SK-N-SH (cell line): ENCODE measurements at regions not wholly inside any gene's neighbourhood (a gene's known extent, or its start where the extent isn't known, plus 50 kb on each side); places are given as distances from the start of the nearest gene placed in this dataset.

Source experiments
- CTCF ChIA-PET: fragments of 300-600, 350-600 bp; formaldehyde crosslinking; extraction: SDS; loops from one replicate; lab custom pipeline; 2021; lab: Yijun Ruan, JAX
- POLR2A ChIA-PET: fragments of 350-600 bp; sonication (Branson Sonifier 250); formaldehyde crosslinking; extraction: SDS; loops from one replicate; lab custom pipeline; 2020; ENCODE audit warnings: antibody characterized with exemption, inconsistent platforms; lab: Yijun Ruan, JAX
- DNase-seq: peaks from one replicate; pipeline ENCODE4 v3.0.0; 2012
- H2AFZ ChIP-seq: fragments of 200-600 bp; sonication (generic); 2 replicates; pipeline ENCODE4 v1.8.1; 2016; ENCODE audit warnings: antibody characterized with exemption, mild to moderate bottlenecking, low read depth
- H3F3A ChIP-seq: fragments of 200-600 bp; sonication (generic); replicated peaks from 2 replicates; pipeline ENCODE3; 2016; ENCODE audit warnings: antibody characterized with exemption, mild to moderate bottlenecking; ENCODE audit not compliant: insufficient read depth
- H3K27ac ChIP-seq, 2 experiments: fragments of 200-500 bp in 1 of 2; fragments of 200-600 bp in 1 of 2; sonication (Bioruptor generic) in 1 of 2; sonication (generic), shearing (Covaris generic) in 1 of 2; 2 replicates each; pipeline versions ENCODE4 v1.5.1 to v1.6.1; 2014 to 2016; ENCODE audit warnings: low read depth in 2 of 2, inconsistent platforms in 1 of 2, low read length in 1 of 2, mild to moderate bottlenecking in 1 of 2, mixed read lengths in 1 of 2
- H3K27me3 ChIP-seq: fragments of 200-600 bp; sonication (generic), shearing (Covaris generic); 2 replicates; pipeline ENCODE4 v1.6.1; 2016; ENCODE audit warnings: mixed run types; ENCODE audit not compliant: insufficient read depth
- H3K36me3 ChIP-seq, 2 experiments: fragments of 200-500 bp in 1 of 2; fragments of 200-600 bp in 1 of 2; sonication (Bioruptor generic) in 1 of 2; sonication (generic) in 1 of 2; replicated peaks in 1 of 2; 2 replicates each; pipeline versions ENCODE3 to v1.5.1; 2014 to 2016; ENCODE audit warnings: low read length in 1 of 2, mild to moderate bottlenecking in 1 of 2; ENCODE audit not compliant: insufficient read depth in 2 of 2, control insufficient read depth in 1 of 2
- H3K4me1 ChIP-seq, 2 experiments: fragments of 200-500 bp in 1 of 2; fragments of 200-600 bp in 1 of 2; sonication (Bioruptor generic) in 1 of 2; sonication (generic), shearing (Covaris generic) in 1 of 2; 2 replicates each; pipeline versions ENCODE4 v1.5.1 to v1.6.1; 2014 to 2016; ENCODE audit warnings: low read depth in 1 of 2, low read length in 1 of 2, mixed run types in 1 of 2; ENCODE audit not compliant: insufficient read depth in 2 of 2, control insufficient read depth in 1 of 2
- H3K4me2 ChIP-seq: fragments of 200-600 bp; sonication (generic), shearing (Covaris generic); 2 replicates; pipeline ENCODE4 v1.6.1; 2017; ENCODE audit warnings: mixed run types
- H3K4me3 ChIP-seq, 2 experiments: fragments of 200-500 bp in 1 of 2; fragments of 200-600 bp in 1 of 2; sonication (Bioruptor generic) in 1 of 2; sonication (generic), shearing (Covaris generic) in 1 of 2; 2 replicates each; pipeline versions ENCODE4 v1.5.1 to v1.8.1; 2014 to 2016; ENCODE audit warnings: low read depth in 2 of 2, inconsistent platforms in 1 of 2, low read length in 1 of 2, mild to moderate bottlenecking in 1 of 2, mixed read lengths in 1 of 2, moderate library complexity in 1 of 2
- H3K79me2 ChIP-seq: fragments of 200-600 bp; sonication (generic); 2 replicates; pipeline ENCODE4 v1.8.1; 2017; ENCODE audit warnings: mild to moderate bottlenecking; ENCODE audit not compliant: insufficient read depth
- H3K9ac ChIP-seq: fragments of 200-600 bp; sonication (generic); 2 replicates; pipeline ENCODE4 v1.6.1; 2017; ENCODE audit warnings: mixed run types
- H3K9me2 ChIP-seq: fragments of 200-600 bp; sonication (generic); 2 replicates; pipeline ENCODE4 v1.6.1; 2017; ENCODE audit warnings: mixed run types
- H3K9me3 ChIP-seq: fragments of 200-600 bp; sonication (generic); 2 replicates; pipeline ENCODE4 v1.6.1; 2017; ENCODE audit warnings: mixed run types, mild to moderate bottlenecking, moderate library complexity
- H4K20me1 ChIP-seq: fragments of 200-600 bp; sonication (generic); 2 replicates; pipeline ENCODE4 v1.6.1; 2017; ENCODE audit warnings: mild to moderate bottlenecking, mixed run types; ENCODE audit not compliant: insufficient read depth
- FOXJ3 ChIP-seq: sonication (generic); formaldehyde crosslinking; IDR thresholded peaks from 2 replicates; pipeline ENCODE4 v1.5.1; 2020; ENCODE audit warnings: mild to moderate bottlenecking, missing genetic modification reagents
- WGBS: methylation state at CpG from one replicate; pipeline ENCODE4 v1.1.6; 2017; ENCODE audit warnings: low lambda C conversion rate; 5-methylcytosine and 5-hydroxymethylcytosine counted together

DNA sequence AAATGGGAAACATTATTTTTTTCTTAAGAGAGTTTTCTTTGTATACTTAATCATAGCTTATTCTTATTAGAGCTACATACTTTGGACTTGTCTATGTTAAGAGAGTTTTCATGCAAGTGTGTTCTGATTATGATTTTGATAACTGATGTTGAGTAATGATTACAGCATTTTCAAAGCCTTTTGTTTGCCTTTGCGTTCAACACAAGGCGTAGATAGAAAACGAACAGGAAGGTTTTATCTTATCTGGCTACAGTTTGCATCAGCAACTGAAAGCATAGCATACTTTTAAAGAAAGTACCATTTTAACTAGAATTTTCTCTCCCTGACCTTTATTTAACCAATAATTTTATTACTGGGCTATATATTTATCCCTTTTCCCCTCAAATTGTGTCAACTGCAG, 51.6 kb upstream of the PDLIM5 start:
- Histone ChIP-seq H3F3A (peaks cover 4% of the 10 kb centered on the region), H3K36me3 (no peaks in the 10 kb centered on the region), H3K27me3 (no peaks in the 10 kb centered on the region), H2AFZ (no peak overlapping the region), H3K9ac (no peak overlapping the region), H3K4me3 (no peak overlapping the region), H4K20me1 (no peaks in the 10 kb centered on the region), H3K27ac (no peak overlapping the region), H3K79me2 (no peaks in the 10 kb centered on the region), H3K4me1 (no peaks in the 10 kb centered on the region), H3K9me2 (no peaks in the 10 kb centered on the region), H3K4me2 (no peak overlapping the region), H3K9me3 (no peaks in the 10 kb centered on the region)
- WGBS = 77% methylated on average over 3 of the region's 3 CpGs
- no peak for DNase-seq
- ChIA-PET POLR2A (no interaction called here), CTCF (interaction anchor here (1.0 to 1.1 kb wide), 2 partner anchors 9 to 95 kb away, joined by 3 read pairs; no protein-coding TSS in a partner anchor)
- no peak for TF ChIP-seq FOXJ3
